ENCODE measurements at regions not wholly inside any gene's neighbourhood (a gene's known extent, or its start where the extent isn't known, plus 50 kb on each side); places are given as distances from the start of the nearest gene placed in this dataset.

GRCh38 chr19:30690935-30691818 is 319.0 kb downstream of the ZNF536 start:
- H3K27ac ChIP-seq (ENCODE audit: insufficient read depth, low read length, poor library complexity, severe bottlenecking): no peak overlapping the region
- peaks cover 6% of the 10 kb centered on the region for H3K27me3 ChIP-seq (replicated peaks; ENCODE audit: control insufficient read depth, insufficient read depth, low read length, poor library complexity, severe bottlenecking)
- no peaks in the 10 kb centered on the region for H3K9me3 ChIP-seq (ENCODE audit: control insufficient read depth, low read length)
- no peaks in the 10 kb centered on the region for H3K36me3 ChIP-seq (ENCODE audit: control insufficient read depth, insufficient read depth, low read length)
- no peak for DNase-seq
- H3K4me3 ChIP-seq (ENCODE audit: insufficient read depth, low read depth, low read length, poor library complexity, severe bottlenecking): no peak overlapping the region
- H3K4me1 ChIP-seq (ENCODE audit: control insufficient read depth, insufficient read depth, low read length, poor library complexity, severe bottlenecking): no peaks in the 10 kb centered on the region

- no peak overlapping the region for H3K4me3 ChIP-seq (ENCODE audit: insufficient read depth, low read depth, low read length, poor library complexity, severe bottlenecking)
- H3K9me3 ChIP-seq (ENCODE audit: control insufficient read depth, low read length): no peaks in the 10 kb centered on the region
- H3K27ac ChIP-seq (ENCODE audit: insufficient read depth, low read length, poor library complexity, severe bottlenecking): no peak overlapping the region
- DNase-seq: no peak
- H3K27me3 ChIP-seq (replicated peaks; ENCODE audit: control insufficient read depth, insufficient read depth, low read length, poor library complexity, severe bottlenecking): peaks cover 6% of the 10 kb centered on the region
- no peaks in the 10 kb centered on the region for H3K36me3 ChIP-seq (ENCODE audit: control insufficient read depth, insufficient read depth, low read length)
- H3K4me1 ChIP-seq (ENCODE audit: control insufficient read depth, insufficient read depth, low read length, poor library complexity, severe bottlenecking): no peaks in the 10 kb centered on the region
These were observed 318.3 kb downstream of the ZNF536 start for GRCh38 chr19:30690525-30690924.

- Histone ChIP-seq H3K27ac (ENCODE audit: insufficient read depth, low read length, poor library complexity, severe bottlenecking) (no peak overlapping the region), H3K9me3 (ENCODE audit: control insufficient read depth, low read length) (no peaks in the 10 kb centered on the region)
These were observed 317.3 kb downstream of the ZNF536 start for GRCh38 chr19:30689474-30689873.

GRCh38 chr19:30688696-30689095 is 316.5 kb downstream of the ZNF536 start:
- Histone ChIP-seq H3K27ac (ENCODE audit: insufficient read depth, low read length, poor library complexity, severe bottlenecking) (no peak overlapping the region), H3K4me1 (ENCODE audit: control insufficient read depth, insufficient read depth, low read length, poor library complexity, severe bottlenecking) (no peaks in the 10 kb centered on the region), H3K27me3 (replicated peaks; ENCODE audit: control insufficient read depth, insufficient read depth, low read length, poor library complexity, severe bottlenecking) (peaks cover 6% of the 10 kb centered on the region), H3K36me3 (ENCODE audit: control insufficient read depth, insufficient read depth, low read length) (no peaks in the 10 kb centered on the region), H3K9me3 (ENCODE audit: control insufficient read depth, low read length) (no peaks in the 10 kb centered on the region), H3K4me3 (ENCODE audit: insufficient read depth, low read depth, low read length, poor library complexity, severe bottlenecking) (no peak overlapping the region)
- no peak for DNase-seq

More at GRCh38 chr19:30689474-30689873, 317.3 kb downstream of the ZNF536 start:
- Histone ChIP-seq H3K36me3 (ENCODE audit: control insufficient read depth, insufficient read depth, low read length) (no peaks in the 10 kb centered on the region), H3K4me1 (ENCODE audit: control insufficient read depth, insufficient read depth, low read length, poor library complexity, severe bottlenecking) (no peaks in the 10 kb centered on the region), H3K4me3 (ENCODE audit: insufficient read depth, low read depth, low read length, poor library complexity, severe bottlenecking) (no peak overlapping the region), H3K27me3 (replicated peaks; ENCODE audit: control insufficient read depth, insufficient read depth, low read length, poor library complexity, severe bottlenecking) (peaks cover 6% of the 10 kb centered on the region)
- no peak for DNase-seq

DNA sequence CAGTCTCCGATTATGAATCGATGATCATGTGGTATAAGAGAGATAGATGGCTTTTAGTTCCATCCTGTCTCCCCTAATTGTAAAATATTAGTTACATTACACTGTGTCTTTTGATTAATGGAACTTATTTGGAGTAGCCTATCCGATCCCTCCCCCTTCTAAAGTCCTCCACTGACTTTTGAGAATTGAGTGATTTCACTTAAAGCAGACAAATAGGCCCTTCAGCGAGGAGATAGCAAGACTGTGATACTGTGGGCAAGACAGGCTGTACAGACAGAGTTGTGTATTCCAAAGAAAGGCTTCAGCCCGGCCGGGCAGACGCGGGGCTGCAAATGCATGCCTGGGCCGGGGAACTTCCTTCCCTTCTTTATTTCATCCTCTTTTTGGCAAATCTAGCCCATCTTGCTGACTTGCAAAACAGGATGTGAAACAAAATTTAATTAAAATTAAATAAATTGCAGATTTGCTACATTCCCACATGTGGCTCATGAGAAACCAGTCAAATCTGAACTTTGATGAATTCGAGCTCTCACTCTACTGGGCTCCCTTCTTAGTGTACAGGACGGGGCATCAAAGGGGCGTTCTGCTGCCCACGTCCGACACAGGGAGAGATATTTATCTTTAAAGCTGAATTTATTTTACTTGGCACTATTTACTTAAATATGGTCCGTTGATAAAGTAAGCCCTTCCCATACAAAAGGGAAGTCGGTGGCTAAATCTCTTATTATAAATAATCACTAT is 314.8 kb downstream of the ZNF536 start:
- Histone ChIP-seq H3K27me3 (replicated peaks; ENCODE audit: control insufficient read depth, insufficient read depth, low read length, poor library complexity, severe bottlenecking) (peaks cover 6% of the 10 kb centered on the region), H3K4me1 (ENCODE audit: control insufficient read depth, insufficient read depth, low read length, poor library complexity, severe bottlenecking) (no peaks in the 10 kb centered on the region), H3K27ac (ENCODE audit: insufficient read depth, low read length, poor library complexity, severe bottlenecking) (no peak overlapping the region), H3K9me3 (ENCODE audit: control insufficient read depth, low read length) (no peaks in the 10 kb centered on the region), H3K36me3 (ENCODE audit: control insufficient read depth, insufficient read depth, low read length) (no peaks in the 10 kb centered on the region), H3K4me3 (ENCODE audit: insufficient read depth, low read depth, low read length, poor library complexity, severe bottlenecking) (no peak overlapping the region)
- DNase-seq: no peak

DNA sequence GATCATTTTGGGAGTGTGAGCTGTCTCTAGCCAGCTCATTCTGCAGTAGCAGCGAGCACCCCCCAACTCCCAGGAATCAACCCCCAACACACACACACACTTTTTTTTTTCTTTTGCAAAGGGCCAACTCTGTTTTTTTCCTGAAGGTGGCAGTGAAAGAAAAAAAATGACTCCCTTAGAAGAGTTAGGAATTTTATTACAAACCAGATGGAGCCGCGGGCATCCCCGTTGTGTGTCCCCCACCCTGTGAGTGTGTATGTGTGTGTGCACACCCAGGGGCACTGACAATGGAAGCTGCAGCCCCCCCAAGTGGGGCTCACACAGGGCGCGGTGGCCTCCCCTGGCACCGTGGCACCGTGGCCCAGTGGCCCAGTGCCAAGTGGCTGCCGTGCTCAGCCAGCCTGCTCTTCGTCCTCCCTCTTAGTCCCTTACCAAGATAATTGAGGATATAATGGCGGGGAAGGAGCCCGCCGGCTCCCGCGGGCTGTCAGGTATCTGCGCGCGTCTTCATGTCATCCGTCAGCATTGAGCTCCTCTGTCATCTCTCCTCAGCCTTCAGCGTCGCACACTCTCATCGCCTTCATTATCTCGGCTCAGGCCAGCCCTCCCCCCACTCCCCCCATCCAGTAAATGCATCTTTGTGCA is 314.1 kb downstream of the ZNF536 start:
- Histone ChIP-seq H3K27me3 (replicated peaks; ENCODE audit: control insufficient read depth, insufficient read depth, low read length, poor library complexity, severe bottlenecking) (peaks cover 4% of the 10 kb centered on the region), H3K4me3 (ENCODE audit: insufficient read depth, low read depth, low read length, poor library complexity, severe bottlenecking) (no peak overlapping the region), H3K36me3 (ENCODE audit: control insufficient read depth, insufficient read depth, low read length) (no peaks in the 10 kb centered on the region), H3K9me3 (ENCODE audit: control insufficient read depth, low read length) (no peaks in the 10 kb centered on the region), H3K27ac (ENCODE audit: insufficient read depth, low read length, poor library complexity, severe bottlenecking) (no peak overlapping the region), H3K4me1 (ENCODE audit: control insufficient read depth, insufficient read depth, low read length, poor library complexity, severe bottlenecking) (no peaks in the 10 kb centered on the region)
- no peak for DNase-seq

- Histone ChIP-seq H3K4me3 (ENCODE audit: insufficient read depth, low read depth, low read length, poor library complexity, severe bottlenecking) (no peak overlapping the region), H3K4me1 (ENCODE audit: control insufficient read depth, insufficient read depth, low read length, poor library complexity, severe bottlenecking) (no peaks in the 10 kb centered on the region), H3K36me3 (ENCODE audit: control insufficient read depth, insufficient read depth, low read length) (no peaks in the 10 kb centered on the region), H3K27me3 (replicated peaks; ENCODE audit: control insufficient read depth, insufficient read depth, low read length, poor library complexity, severe bottlenecking) (peaks cover 4% of the 10 kb centered on the region), H3K9me3 (ENCODE audit: control insufficient read depth, low read length) (no peaks in the 10 kb centered on the region), H3K27ac (ENCODE audit: insufficient read depth, low read length, poor library complexity, severe bottlenecking) (no peak overlapping the region)
- DNase-seq: no peak
These were observed 313.3 kb downstream of the ZNF536 start for GRCh38 chr19:30685426-30686000.

- Histone ChIP-seq H3K36me3 (ENCODE audit: control insufficient read depth, insufficient read depth, low read length) (no peaks in the 10 kb centered on the region), H3K4me1 (ENCODE audit: control insufficient read depth, insufficient read depth, low read length, poor library complexity, severe bottlenecking) (no peaks in the 10 kb centered on the region), H3K9me3 (ENCODE audit: control insufficient read depth, low read length) (no peaks in the 10 kb centered on the region), H3K4me3 (ENCODE audit: insufficient read depth, low read depth, low read length, poor library complexity, severe bottlenecking) (no peak overlapping the region), H3K27ac (ENCODE audit: insufficient read depth, low read length, poor library complexity, severe bottlenecking) (no peak overlapping the region), H3K27me3 (replicated peaks; ENCODE audit: control insufficient read depth, insufficient read depth, low read length, poor library complexity, severe bottlenecking) (peaks cover 4% of the 10 kb centered on the region)
- no peak for DNase-seq
These were observed 312.4 kb downstream of the ZNF536 start for GRCh38 chr19:30684613-30685012.

GRCh38 chr19:30682999-30683536 is 310.9 kb downstream of the ZNF536 start:
- no peak overlapping the region for H3K4me3 ChIP-seq (ENCODE audit: insufficient read depth, low read depth, low read length, poor library complexity, severe bottlenecking)
- DNase-seq: peak in 2 of 3 donors; percentile 8 to 30
- no peaks in the 10 kb centered on the region for H3K9me3 ChIP-seq (ENCODE audit: control insufficient read depth, low read length)
- no peaks in the 10 kb centered on the region for H3K4me1 ChIP-seq (ENCODE audit: control insufficient read depth, insufficient read depth, low read length, poor library complexity, severe bottlenecking)
- H3K27me3 ChIP-seq (replicated peaks; ENCODE audit: control insufficient read depth, insufficient read depth, low read length, poor library complexity, severe bottlenecking): peaks cover 4% of the 10 kb centered on the region
- H3K27ac ChIP-seq (ENCODE audit: insufficient read depth, low read length, poor library complexity, severe bottlenecking): no peak overlapping the region
- H3K36me3 ChIP-seq (ENCODE audit: control insufficient read depth, insufficient read depth, low read length): no peaks in the 10 kb centered on the region

Data from effector memory CD4-positive, alpha-beta T cell (primary cell).